HCT116 (cell line): ENCODE measurements at regions not wholly inside any gene's neighbourhood (a gene's known extent, or its start where the extent isn't known, plus 50 kb on each side); places are given as distances from the start of the nearest gene placed in this dataset.

Source experiments
- ATAC-seq: fragments of 200-7000 bp; cut with Tn5 transposase; 2 replicates; pipeline ENCODE4 v1.9.1; 2020; ENCODE audit warnings: mild to moderate bottlenecking, moderate library complexity
- BruUV-seq: library from RNA; stranded (reverse); fragments of 400-500 nt; replicated peaks from 2 replicates; lab custom pipeline; 2021; lab: Mats Ljungman, UMichigan
- CTCF ChIA-PET: fragments of 300-600 bp; sonication (Branson Sonifier 250); formaldehyde crosslinking; loops from one replicate; lab custom pipeline; 2021; ENCODE audit warnings: antibody characterized with exemption; lab: Charles Lee
- POLR2A ChIA-PET: fragments of 300-600, 350-600 bp; sonication (Branson Sonifier 250); formaldehyde crosslinking; loops from one replicate; lab custom pipeline; 2021; ENCODE audit warnings: antibody characterized with exemption; lab: Charles Lee
- RAD21 ChIA-PET, 2 experiments: fragments of 300-600 bp; sonication (Branson Sonifier 250); formaldehyde crosslinking; loops; one replicate each; lab custom pipeline; 2023; ENCODE audit warnings: low total read pairs in 2 of 2; ENCODE audit not compliant: uncharacterized antibody in 2 of 2, unreplicated experiment in 2 of 2, low non-redundant PET in 1 of 2; lab: Charles Lee
- DNase-seq: peaks from one replicate; pipeline ENCODE4 v3.0.0-alpha.2; 2010; ENCODE audit warnings: low read depth, low spot score
- H2AFZ ChIP-seq: fragments of 200-600 bp; shearing (Covaris generic), sonication (generic); 2 replicates; pipeline ENCODE4 v1.6.1; 2017; ENCODE audit warnings: low read depth, mixed run types, mixed read lengths, antibody characterized with exemption, low read length; ENCODE audit not compliant: poor library complexity, severe bottlenecking
- H3K27ac ChIP-seq: 2 replicates; pipeline ENCODE4 v1.5.1; 2012; ENCODE audit warnings: low read depth, low read length
- H3K27me3 ChIP-seq: fragments of 200-600 bp; sonication (generic); 2 replicates; pipeline ENCODE4 v1.6.1; 2016; ENCODE audit warnings: mixed run types, low read length, mixed read lengths; ENCODE audit not compliant: insufficient read depth
- H3K36me3 ChIP-seq, 2 experiments: fragments of 200-500 bp in 1 of 2; fragments of 200-600 bp in 1 of 2; sonication (Bioruptor generic) in 1 of 2; sonication (generic) in 1 of 2; 2 replicates each; pipeline versions ENCODE4 v1.5.1 to v1.6.1; 2014 to 2016; ENCODE audit warnings: low read length in 2 of 2, inconsistent platforms in 1 of 2, mixed read lengths in 1 of 2, mixed run types in 1 of 2; ENCODE audit not compliant: insufficient read depth in 2 of 2, control insufficient read depth in 1 of 2
- H3K4me1 ChIP-seq, 2 experiments: fragments of 200-600 bp in 1 of 2; sonication (generic) in 1 of 2; 2 replicates each; pipeline versions ENCODE4 v1.5.1 to v1.6.1; 2012 to 2017; ENCODE audit warnings: low read length in 2 of 2, inconsistent platforms in 1 of 2, mild to moderate bottlenecking in 1 of 2, mixed read lengths in 1 of 2, mixed run types in 1 of 2, moderate library complexity in 1 of 2; ENCODE audit not compliant: insufficient read depth in 2 of 2, control insufficient read depth in 1 of 2
- H3K4me2 ChIP-seq: fragments of 200-600 bp; sonication (generic); 2 replicates; pipeline ENCODE4 v1.6.1; 2017; ENCODE audit warnings: mixed run types, low read length, mixed read lengths
- H3K4me3 ChIP-seq, 2 experiments: fragments of 200-600 bp in 1 of 2; sonication (generic) in 1 of 2; replicated peaks in 1 of 2; 2 replicates each; pipeline ENCODE4 v1.5.1; 2011 to 2016; ENCODE audit warnings: low read length in 2 of 2, control low read depth in 1 of 2, low read depth in 1 of 2, mild to moderate bottlenecking in 1 of 2, mixed read lengths in 1 of 2, mixed run types in 1 of 2
- H3K79me2 ChIP-seq: fragments of 200-600 bp; sonication (generic); 2 replicates; pipeline ENCODE4 v1.6.1; 2017; ENCODE audit warnings: mild to moderate bottlenecking, mixed run types, low read length, moderate library complexity, mixed read lengths; ENCODE audit not compliant: insufficient read depth
- H3K9ac ChIP-seq: fragments of 200-600 bp; sonication (generic); 2 replicates; pipeline ENCODE4 v1.6.1; 2016; ENCODE audit warnings: low read length, mixed read lengths
- H3K9me2 ChIP-seq: fragments of 200-600 bp; sonication (generic), shearing (Covaris generic); 2 replicates; pipeline ENCODE4 v1.6.1; 2017; ENCODE audit warnings: mixed run types, mild to moderate bottlenecking, moderate library complexity; ENCODE audit not compliant: insufficient read depth
- H3K9me3 ChIP-seq, 2 experiments: fragments of 200-500 bp in 1 of 2; fragments of 200-600 bp in 1 of 2; sonication (Bioruptor generic) in 1 of 2; sonication (generic) in 1 of 2; 2 replicates each; pipeline ENCODE4 v1.6.1; 2014 to 2017; ENCODE audit warnings: low read length in 2 of 2, mixed read lengths in 2 of 2, inconsistent platforms in 1 of 2, low read depth in 1 of 2, mild to moderate bottlenecking in 1 of 2, mixed run types in 1 of 2, moderate library complexity in 1 of 2; ENCODE audit not compliant: control insufficient read depth in 1 of 2, insufficient read depth in 1 of 2
- H4K20me1 ChIP-seq: fragments of 200-600 bp; sonication (generic), shearing (Covaris generic); 2 replicates; pipeline ENCODE4 v1.6.1; 2017; ENCODE audit warnings: mixed run types, mild to moderate bottlenecking, moderate library complexity; ENCODE audit not compliant: insufficient read depth
- CBX3 ChIP-seq: IDR thresholded peaks from 2 replicates; pipeline ENCODE4 v1.6.1; 2012; ENCODE audit warnings: low read depth
- CEBPB ChIP-seq: IDR thresholded peaks from 2 replicates; pipeline ENCODE4 v1.6.1; 2012; ENCODE audit warnings: low read depth
- EGR1 ChIP-seq: IDR thresholded peaks from 2 replicates; pipeline ENCODE4 v1.6.1; 2012; ENCODE audit warnings: low read depth
- EZH2 ChIP-seq: fragments of 200-600 bp; sonication (generic); IDR thresholded peaks from 2 replicates; pipeline ENCODE4 v1.6.1; 2017; ENCODE audit warnings: antibody characterized with exemption, mixed run types
- RAD21 ChIP-seq: IDR thresholded peaks from 2 replicates; pipeline ENCODE4 v1.6.1; 2012; ENCODE audit warnings: low read depth, mild to moderate bottlenecking
- SRF ChIP-seq: IDR thresholded peaks from 2 replicates; pipeline ENCODE4 v1.6.1; 2012; ENCODE audit warnings: low read depth
- YY1 ChIP-seq: IDR thresholded peaks from 2 replicates; pipeline ENCODE4 v1.6.1; 2011; ENCODE audit warnings: low read length, low read depth, moderate library complexity, mild to moderate bottlenecking; ENCODE audit not compliant: insufficient replicate concordance; ENCODE audit errors: extremely low read depth
- ZFX ChIP-seq: fragments of 450-650 bp; IDR thresholded peaks from 2 replicates; pipeline ENCODE4 v1.6.1; 2017
- ZNF274 ChIP-seq: fragments of 200-500 bp; sonication (Bioruptor generic); IDR thresholded peaks from 2 replicates; pipeline ENCODE4 v1.6.1; 2014; ENCODE audit warnings: mild to moderate bottlenecking, low read depth, low read length, inconsistent platforms
- intact Hi-C: fragments of 100-400 bp; cut with micrococcal nuclease; formaldehyde crosslinking; loops from 2 replicates; pipeline ENCODE4 v1.10.0; 2022
- TF ChIP-seq, protein P1 (sequence below): IDR thresholded peaks from 2 replicates; pipeline ENCODE4 v1.6.1; 2012
- TF ChIP-seq, protein P2 (sequence below): IDR thresholded peaks from 2 replicates; pipeline ENCODE4 v1.6.1; 2011; ENCODE audit warnings: mild to moderate bottlenecking, low read length, moderate library complexity; ENCODE audit not compliant: insufficient replicate concordance; ENCODE audit errors: extremely low read depth

DNA sequence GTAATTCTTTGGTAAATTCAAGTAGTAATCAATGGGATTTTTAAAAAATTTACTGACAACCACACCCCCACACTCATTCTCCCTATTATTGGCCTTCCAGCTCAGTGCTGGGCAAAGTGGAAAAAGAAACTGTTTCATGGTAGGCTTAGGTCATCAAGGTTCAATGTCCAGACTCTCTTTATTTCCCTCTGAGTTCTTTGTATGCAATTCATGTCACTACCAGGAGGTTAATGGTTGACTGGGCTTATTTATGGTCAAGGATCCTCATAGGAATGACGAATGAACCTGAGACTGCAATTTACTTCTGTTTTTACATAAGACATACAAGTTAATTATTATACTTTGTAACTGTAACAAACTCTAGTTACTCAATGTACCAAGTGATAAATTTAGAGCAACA, 403.2 kb downstream of the KLHL13 start (continued):
- no peak for TF ChIP-seq YY1
- TF ChIP-seq, all 23 proteins: peak for 0

GRCh38 chrX:117711782-117712181, 404.8 kb downstream of the KLHL13 start:
- RAD21 ChIA-PET: no interaction called here
- Histone ChIP-seq H3K9me2 (no peaks in the 10 kb centered on the region), H3K27ac (no peak overlapping the region), H3K27me3 (no peaks in the 10 kb centered on the region), H3K9ac (no peak overlapping the region), H4K20me1 (no peaks in the 10 kb centered on the region), H3K36me3 (no peaks in the 10 kb centered on the region), H3K4me3 (no peak overlapping the region), H3K4me1 (no peaks in the 10 kb centered on the region), H2AFZ (no peak overlapping the region), H3K4me2 (no peak overlapping the region), H3K79me2 (no peaks in the 10 kb centered on the region), H3K9me3 (no peaks in the 10 kb centered on the region)
- POLR2A ChIA-PET: no interaction called here
- DNase-seq (no peak), ATAC-seq (no peak)
- BruUV-seq: no TSS peak
- CTCF ChIA-PET: no interaction called here
- intact Hi-C loops: no loop called here
- no peak for TF ChIP-seq EGR1
- no peak for TF ChIP-seq ZFX
- no peak for TF ChIP-seq ZNF274
- no peak for TF ChIP-seq SRF
- TF ChIP-seq RAD21: no peak
- no peak for TF ChIP-seq CBX3
- no peak for TF ChIP-seq YY1
- TF ChIP-seq EZH2: no peak
- TF ChIP-seq, protein P1, sequence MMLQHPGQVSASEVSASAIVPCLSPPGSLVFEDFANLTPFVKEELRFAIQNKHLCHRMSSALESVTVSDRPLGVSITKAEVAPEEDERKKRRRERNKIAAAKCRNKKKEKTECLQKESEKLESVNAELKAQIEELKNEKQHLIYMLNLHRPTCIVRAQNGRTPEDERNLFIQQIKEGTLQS: no peak
- no peak for TF ChIP-seq CEBPB
- TF ChIP-seq, protein P2, sequence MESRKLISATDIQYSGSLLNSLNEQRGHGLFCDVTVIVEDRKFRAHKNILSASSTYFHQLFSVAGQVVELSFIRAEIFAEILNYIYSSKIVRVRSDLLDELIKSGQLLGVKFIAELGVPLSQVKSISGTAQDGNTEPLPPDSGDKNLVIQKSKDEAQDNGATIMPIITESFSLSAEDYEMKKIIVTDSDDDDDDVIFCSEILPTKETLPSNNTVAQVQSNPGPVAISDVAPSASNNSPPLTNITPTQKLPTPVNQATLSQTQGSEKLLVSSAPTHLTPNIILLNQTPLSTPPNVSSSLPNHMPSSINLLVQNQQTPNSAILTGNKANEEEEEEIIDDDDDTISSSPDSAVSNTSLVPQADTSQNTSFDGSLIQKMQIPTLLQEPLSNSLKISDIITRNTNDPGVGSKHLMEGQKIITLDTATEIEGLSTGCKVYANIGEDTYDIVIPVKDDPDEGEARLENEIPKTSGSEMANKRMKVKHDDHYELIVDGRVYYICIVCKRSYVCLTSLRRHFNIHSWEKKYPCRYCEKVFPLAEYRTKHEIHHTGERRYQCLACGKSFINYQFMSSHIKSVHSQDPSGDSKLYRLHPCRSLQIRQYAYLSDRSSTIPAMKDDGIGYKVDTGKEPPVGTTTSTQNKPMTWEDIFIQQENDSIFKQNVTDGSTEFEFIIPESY: no peak
